ENCODE measurements at regions not wholly inside any gene's neighbourhood (a gene's known extent, or its start where the extent isn't known, plus 50 kb on each side); places are given as distances from the start of the nearest gene placed in this dataset.

DNA sequence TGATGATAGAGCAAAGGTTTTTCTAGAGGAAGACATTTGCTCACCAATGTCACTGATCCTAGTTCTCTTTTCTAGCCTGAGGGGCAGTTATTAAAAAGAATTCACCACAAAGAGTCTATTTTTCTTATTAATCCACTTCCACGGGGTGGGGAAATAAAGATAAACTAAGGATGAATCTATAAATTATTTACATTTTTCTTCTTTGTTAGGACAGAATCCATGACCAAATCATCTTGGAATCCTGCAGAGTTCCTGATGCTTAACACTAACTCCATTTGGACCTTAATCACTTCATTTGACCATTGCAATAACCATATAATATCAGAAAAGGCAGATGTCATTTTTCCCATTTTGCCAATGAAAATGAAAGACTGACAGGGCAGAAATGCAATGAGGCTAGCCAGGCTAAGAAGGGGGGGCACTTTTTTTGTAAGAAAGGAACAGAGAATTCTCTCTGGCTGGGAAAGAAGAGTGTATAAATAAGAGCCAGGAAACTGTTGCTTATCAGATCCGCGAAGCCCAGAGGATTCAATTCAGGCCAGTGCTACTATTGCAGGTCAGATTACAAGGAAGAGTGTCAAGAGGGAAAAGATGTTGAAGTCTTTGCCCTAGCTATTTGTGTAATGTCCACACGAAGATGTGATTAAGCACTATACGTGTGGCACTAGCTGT is 433.2 kb downstream of the TNS3 start:
- TF ChIP-seq POLR2AphosphoS5 (IDR thresholded peaks at IDR 0.05; ENCODE audit: low read depth, low read length) (no peak), SPI1 (IDR thresholded peaks at IDR 0.05; ENCODE audit: low read depth, low read length) (no peak), POLR2A (IDR thresholded peaks at IDR 0.05; ENCODE audit: low read depth, low read length) (no peak), TAF1 (IDR thresholded peaks at IDR 0.05; ENCODE audit: low read depth, low read length) (no peak), POU2F2 (IDR thresholded peaks at IDR 0.05; ENCODE audit: low read depth, low read length) (no peak)
